GM18517 (cell line): ENCODE measurements at regions not wholly inside any gene's neighbourhood (a gene's known extent, or its start where the extent isn't known, plus 50 kb on each side); places are given as distances from the start of the nearest gene placed in this dataset.

Experiments used
- ATAC-seq: cut with Tn5 transposase; IDR thresholded peaks from one replicate; pipeline ENCODE4 v1.9.1; 2021; ENCODE audit warnings: mild to moderate bottlenecking, moderate library complexity; ENCODE audit not compliant: unreplicated experiment

GRCh38 chr20:39109933-39110818 lies 148.0 kb downstream of the DHX35 start:
- ATAC-seq = no peak

DNA sequence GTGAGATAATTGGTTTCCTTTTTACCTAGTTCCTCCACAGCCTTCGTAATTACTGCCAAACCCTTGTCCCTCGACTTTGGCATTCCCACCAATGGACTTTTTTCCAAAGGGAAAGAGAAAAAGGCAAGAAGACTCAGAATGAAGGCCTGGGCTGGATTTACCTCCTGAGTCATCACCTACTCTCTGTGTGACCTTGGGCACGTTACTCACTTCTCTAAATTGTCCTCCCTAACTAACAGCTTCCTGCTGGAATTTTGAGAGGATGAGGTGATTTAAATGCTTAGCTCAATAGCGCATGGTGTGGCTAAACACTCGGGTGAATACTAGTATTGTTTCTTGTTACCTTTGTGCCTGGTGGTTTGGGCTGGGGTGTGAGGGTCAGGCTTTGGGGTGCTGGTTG lies 146.6 kb downstream of the DHX35 start:
- ATAC-seq = no peak

DNA sequence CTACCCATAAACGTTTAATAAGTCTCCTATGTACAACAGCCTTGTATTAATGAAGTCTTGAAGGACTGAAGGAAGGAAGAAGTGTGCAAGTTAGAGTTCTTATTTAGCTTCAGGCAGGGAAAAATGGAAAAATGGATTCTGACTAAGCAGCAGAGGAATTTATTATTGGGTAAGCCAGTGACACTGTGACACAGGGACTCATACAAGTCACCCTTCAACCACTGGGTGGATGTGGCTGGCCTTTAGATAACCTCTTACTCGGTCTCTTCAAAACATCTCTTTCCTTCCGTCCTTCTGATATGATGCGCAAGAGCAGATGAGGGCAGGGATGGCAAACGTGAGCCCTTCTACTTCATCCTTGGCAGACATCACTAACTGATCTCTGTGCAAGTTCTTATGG lies 145.6 kb downstream of the DHX35 start:
- no peak for ATAC-seq

DNA sequence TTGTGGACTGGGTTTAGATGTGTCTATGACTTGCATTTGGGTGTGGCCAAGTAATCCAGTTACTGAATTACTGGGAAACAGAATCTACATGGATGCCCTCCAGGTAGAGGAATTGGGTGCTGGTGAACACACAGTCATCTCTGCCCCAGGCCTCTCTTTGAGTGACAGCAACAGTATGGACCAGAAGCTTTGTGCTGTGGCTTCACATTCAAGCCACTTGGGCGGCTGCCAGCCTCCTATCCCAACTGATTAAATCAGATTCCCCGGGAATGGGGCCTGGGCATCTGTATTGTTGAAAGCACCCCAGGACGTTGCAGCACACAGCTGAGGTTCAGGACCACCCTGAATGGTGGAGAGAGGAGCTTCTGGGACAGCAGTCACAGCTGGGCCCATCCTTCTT lies 144.6 kb downstream of the DHX35 start:
- ATAC-seq = no peak

GRCh38 chr20:39105551-39105950 lies 143.4 kb downstream of the DHX35 start:
- no peak for ATAC-seq

DNA sequence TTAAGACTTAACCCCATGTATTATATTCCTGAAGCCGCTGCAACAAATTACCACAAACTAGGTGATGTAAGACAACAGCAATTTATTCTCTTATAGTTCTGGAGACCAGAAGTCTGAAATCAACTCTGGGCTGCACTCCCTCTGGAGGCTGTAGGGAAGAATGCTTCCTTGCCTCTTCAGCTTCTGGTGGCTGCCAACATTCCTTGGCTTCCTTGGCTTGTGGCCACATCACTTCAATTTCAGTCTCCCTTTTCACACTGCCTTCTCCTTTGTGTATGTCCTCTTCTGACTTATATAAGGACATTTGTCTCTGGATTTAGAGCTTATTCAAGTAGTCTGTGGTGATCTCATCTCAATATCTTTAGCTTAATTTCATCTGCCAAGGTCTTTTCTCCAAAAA lies 141.6 kb downstream of the DHX35 start:
- no peak for ATAC-seq

DNA sequence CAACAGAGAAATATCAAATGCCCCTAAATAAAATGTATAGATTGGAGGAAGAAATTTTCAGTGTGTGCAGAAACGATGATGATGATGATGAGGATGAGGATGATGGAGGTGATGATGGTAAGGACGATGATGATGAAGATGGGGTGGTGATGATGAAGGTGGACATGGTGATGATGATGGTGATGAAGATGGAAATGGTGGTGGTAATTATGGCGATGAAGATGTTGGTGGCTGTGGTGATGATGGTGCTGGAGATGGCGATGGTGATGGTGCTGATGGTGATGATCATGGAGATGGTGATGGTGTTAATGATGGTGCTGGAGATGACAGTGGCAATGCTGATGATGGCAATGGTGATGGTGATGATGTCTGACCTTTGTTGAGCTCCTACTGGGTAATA lies 141.2 kb downstream of the DHX35 start:
- ATAC-seq = no peak

DNA sequence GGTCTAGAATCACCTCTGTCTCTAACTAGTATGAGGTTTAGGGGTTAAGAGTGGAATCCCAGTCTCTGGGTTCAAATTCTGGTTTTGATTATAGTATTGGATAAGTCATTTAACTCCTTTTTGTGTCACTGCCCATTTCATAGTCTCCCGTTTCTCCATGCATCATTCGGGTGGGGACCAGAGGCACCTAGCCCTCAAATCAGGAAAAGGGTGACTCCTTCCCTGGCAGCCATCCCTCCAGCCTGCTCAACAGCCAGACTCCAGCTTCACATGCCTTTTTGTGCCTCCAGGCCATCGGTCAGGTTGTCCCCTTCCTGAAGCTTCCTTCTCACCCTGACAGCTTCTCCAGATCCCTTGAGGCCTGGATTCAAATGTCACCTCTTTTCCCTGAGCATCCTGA lies 139.8 kb downstream of the DHX35 start:
- no peak for ATAC-seq

DNA sequence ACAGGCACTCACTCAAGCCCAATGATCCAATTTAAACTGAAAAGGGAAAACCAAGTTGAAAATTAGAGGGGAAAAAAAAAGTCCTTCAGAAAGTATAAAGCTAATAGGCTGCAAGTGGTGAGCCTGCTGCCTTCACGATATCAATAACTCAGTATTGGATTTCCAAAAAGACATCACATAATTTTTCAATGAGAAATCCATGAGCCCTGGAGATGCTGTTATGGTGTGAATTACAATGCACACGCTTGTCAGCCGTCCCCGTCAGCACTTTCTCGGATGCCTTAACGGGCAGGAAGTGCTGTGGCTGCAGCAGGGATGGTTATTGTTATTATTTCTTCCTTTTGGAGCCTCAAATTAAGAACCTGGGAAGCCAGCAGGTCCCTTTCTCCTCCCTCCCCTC lies 138.5 kb downstream of the DHX35 start:
- no peak for ATAC-seq

- ATAC-seq = no peak
Observed at GRCh38 chr20:39097889-39098288, 135.7 kb downstream of the DHX35 start.

DNA sequence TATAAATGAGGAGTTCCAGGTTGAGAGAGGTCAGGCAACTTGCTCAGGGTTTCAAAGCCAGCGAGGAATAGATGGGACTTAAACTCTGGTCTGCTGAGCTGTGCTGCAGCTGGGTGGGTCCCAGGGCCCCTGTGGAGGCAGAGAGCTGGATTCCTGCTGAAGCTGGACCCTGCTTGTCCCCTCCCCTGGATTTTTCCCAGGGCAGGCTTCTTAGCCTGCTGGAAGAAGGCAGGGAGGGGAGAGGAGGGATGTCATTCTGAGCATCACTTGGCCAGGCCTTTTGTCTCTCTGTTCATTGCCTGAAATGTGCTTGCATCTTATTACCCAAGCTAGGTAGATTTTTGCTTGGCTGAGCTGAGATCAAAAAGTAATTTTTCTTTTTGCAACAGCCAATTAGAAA lies 133.7 kb downstream of the DHX35 start:
- ATAC-seq = no peak

GRCh38 chr20:39094391-39094790 lies 132.2 kb downstream of the DHX35 start:
- no peak for ATAC-seq

- no peak for ATAC-seq
Observed at GRCh38 chr20:39092733-39093410, 130.7 kb downstream of the DHX35 start.

- no peak for ATAC-seq
Observed at GRCh38 chr20:39090906-39091305, 128.8 kb downstream of the DHX35 start.

DNA sequence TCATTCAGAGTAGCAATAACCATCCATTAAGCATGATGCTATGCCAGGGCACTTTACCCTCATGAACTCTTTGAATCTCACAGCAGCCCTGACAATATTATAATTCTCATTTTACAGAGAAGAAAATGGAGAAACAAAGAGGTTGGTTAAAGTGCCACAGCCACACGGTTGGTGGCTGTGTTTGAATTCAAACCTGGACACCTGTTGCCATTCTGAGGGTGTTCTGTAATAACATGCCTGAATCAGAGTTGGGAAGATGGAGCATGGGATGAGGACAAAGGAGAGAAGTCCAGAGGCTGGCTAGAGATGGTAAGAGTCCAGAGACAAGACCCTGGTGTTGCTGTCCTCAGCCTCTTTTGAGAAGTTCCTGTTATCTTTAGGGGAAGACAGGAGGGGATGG lies 127.7 kb downstream of the DHX35 start:
- no peak for ATAC-seq
